ENCODE measurements at regions not wholly inside any gene's neighbourhood (a gene's known extent, or its start where the extent isn't known, plus 50 kb on each side); places are given as distances from the start of the nearest gene placed in this dataset.

DNA sequence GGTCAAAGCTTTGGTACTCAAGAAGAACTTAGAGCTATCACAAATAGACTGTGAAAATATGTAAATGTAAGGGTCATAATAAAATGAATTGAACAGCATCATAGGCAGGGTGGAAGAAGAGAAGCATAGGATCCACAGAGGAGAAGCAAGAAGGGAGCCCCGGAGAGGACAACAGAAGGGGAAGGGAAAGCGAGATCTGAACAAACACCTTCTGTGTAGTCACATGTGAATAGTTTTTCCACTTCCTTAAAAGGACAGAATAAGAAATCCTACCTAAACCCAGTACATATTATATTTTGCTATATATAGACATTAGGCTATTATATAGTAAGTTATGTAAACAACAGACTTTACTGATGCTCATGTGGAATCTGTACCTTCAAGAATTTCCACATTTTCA lies 160.2 kb downstream of the DKK1 start:
- TF ChIP-seq ZNF274 (IDR thresholded peaks at IDR 0.05; ENCODE audit: low read depth, low read length) (no peak), SUZ12 (IDR thresholded peaks at IDR 0.05; ENCODE audit: extremely low read depth, insufficient read depth, insufficient read length) (no peak)
